HuH-7 (cell line): ENCODE measurements at regions not wholly inside any gene's neighbourhood (a gene's known extent, or its start where the extent isn't known, plus 50 kb on each side); places are given as distances from the start of the nearest gene placed in this dataset.

Experiments used
- DNase-seq: peaks from one replicate; pipeline ENCODE4 v3.0.0; 2011; ENCODE audit warnings: low spot score

DNA sequence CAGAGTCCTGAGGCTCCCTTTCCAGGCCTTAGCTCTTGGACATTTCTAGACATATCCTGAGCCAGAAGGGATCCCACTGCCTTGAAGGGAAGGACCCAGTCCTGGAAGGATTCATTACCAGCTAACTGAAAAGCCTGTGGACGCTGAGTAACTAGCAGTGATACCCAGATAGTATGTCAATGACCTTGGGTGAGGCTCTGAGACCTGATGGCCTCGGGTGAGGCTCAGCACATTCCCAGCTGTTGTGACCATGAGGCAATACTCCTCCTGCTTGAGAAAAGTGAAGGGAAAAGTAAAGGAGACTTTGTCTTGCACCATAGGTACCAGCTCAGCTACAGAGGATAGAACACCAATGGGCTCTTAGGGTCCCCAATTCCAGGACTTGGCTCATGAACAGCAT, 268.1 kb downstream of the DKK2 start:
- DNase-seq = no peak

DNA sequence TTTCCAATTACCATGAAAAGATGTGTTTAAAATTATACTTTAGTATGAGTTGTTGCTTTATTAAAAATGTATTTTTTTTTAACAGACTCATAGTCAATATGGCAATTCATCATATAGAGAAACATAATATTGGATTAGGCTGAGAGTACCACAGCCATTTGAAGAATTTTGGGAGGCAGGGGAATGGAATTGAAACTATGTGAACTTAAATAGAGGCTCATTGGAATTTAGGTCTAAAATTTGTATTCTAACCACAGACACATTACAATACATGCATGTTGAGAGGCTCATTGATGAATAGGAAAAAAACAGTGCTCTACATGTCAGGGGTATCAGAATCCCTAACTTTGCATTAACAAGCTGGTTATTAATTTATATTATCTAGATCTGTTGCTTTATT, 269.6 kb downstream of the DKK2 start:
- no peak for DNase-seq

DNA sequence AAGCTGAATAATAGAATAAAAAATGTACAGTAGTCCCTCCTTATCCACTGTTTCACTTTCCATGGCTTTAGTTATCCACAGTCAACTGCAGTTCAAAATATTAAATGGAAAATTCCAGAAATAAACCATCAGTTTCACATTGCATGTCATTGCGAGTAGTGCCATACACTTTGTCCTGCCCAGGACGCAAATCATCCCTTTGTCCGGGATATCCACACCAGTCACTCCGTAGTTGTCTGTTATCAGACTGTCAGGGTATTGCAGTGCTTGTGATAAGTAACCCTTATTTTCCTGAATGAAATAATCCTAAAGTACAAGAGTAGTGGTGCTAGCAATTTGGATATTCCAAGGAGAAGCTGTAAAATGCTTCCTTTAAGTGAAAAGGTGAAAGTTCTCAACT, 271.3 kb downstream of the DKK2 start:
- no peak for DNase-seq

DNA sequence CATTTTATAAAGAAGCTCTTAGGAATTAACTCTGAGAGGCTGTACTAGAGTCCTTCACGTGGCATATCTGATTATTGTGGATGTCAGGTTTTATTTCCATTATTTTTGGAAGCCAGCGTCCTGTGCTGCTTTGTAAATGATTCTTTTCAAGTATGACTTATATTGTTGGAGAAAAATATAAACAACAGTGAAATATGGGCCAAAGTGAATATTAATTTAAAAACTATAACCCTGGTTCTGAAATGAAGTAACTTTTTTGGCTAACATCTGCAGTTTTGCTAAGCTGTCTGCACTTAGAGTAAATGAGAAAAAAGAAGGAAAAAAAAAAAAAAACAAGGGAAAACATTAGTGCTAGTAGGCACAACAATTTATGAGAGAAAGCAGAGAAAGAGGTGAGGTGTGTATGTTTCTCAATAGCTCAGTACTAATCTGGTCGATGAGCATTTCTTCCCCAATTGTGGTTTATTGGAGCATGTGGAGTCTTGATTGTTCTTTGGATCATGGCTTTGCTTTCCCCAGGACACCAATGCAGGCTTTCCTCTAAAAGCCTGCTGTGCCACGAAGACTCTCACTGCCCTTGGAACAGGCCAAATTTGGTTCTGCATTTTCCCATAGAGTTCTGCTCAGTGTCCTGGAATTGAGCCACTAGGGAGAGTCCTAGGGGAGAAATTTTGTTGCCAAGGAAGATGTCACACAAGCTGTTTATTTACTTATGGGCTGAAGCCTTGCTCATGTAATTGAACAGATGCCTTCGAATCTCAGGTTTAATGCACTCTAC, 273.3 kb downstream of the DKK2 start:
- DNase-seq = no peak

DNA sequence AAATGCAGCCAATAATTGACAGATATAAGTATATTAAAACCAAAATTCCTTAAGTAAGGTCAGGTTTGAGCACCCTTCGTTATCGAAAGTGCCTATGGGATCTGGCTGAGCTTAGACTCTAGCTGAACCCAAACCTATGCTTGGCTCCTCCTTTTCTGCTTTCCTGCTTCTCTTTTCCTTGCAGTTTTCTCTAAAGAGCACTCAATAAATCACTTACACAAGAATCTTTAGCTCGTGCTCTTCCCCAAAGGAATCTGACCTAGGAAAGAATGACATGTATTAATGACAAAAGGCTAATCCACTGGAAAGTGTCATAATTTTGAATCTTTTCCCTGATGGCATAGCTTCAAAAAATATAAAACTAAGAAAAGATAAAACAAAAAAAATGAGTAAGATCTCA, 282.7 kb downstream of the DKK2 start:
- DNase-seq = no peak

DNA sequence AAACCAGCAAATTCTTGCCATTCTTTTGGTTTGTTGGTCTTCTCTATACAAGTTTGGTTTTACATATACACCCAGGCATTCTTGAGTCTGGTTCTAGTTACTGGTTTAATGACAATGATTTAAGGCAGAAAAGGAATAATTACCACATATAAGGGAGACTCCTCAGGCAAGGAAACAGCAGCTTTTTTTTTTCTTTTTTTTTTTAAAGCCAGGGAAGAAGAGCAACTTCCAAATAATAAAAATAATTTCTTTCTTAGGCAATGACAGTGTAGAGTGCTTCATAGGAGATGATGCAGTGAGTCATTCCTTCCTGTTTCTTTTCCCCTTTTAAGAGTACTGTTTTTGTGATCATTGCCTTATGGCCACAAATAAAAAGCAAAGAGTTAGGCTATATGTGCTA, 289.7 kb downstream of the DKK2 start:
- no peak for DNase-seq

DNA sequence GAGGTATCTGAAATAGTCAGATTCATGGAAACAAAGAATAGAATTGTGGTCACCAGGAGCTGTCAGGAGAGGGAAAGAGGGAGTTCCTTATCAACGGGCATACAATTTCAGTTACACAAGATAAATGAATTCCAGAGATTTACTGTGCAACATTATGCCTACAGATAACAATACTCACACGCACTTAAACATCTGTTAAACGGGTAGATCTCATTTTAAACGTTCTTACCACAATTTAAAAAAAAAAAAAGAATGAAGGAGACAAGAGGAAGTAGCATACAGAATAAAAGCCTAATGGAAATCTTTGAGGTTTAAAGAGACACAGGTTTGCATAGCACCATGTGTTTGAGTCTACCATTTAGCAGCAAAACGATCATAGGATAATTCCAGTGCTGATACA, 298.0 kb downstream of the DKK2 start:
- no peak for DNase-seq

DNA sequence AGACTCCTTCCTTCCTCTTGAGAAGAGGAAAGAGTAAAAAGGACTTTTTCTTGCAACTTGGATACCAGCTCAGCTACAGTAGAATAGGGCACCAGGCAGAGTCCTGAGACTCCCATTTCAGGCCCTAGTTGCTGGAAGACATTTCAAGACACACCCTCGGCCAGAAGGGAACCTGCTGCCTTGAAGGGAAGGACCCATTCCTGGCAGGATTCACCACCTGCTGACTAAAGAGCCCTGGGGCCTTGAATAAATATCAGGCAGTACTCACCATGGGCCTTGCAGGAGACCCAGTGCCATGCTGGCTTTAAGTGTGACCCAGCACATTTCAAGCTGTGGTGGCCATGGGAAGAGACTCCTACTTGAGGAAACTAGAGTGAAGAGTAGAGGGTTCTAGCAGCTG, 317.6 kb downstream of the DKK2 start:
- no peak for DNase-seq

DNA sequence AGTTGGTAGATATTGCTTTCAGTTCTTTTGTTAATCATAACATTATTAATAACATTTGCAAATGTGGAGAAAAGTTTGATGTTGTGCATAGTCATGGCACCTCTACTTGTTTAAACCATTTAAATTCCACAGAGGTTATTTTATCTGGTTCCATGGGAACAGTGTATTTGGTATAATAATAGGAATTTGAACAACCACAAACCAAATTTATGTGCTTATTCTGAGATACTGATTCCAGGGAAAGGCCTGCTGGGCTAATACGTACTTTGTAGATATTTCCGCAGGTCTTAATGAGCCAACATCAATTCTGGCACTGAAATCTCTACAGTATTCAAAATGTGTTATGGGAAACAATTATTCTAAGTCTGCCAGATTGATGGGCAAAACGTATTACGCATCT, 319.0 kb downstream of the DKK2 start:
- no peak for DNase-seq

DNA sequence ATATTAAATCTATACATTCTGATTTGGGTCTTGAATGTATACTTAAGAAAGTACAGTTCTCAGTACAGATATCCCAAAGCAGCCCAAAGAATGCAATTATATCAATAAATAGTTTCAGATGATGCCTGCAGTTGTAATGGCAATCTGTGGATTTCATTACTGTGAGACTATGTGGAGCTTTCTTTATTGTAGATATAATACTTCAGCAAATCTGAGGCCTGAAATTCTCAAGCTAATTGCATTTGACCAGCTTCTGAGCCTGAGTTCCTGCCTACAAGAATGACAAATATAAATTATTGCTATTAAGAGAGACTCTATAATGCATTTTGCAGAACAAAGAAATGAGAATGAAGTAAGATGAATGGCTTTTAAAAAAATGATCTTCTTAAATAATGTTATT, 320.3 kb downstream of the DKK2 start:
- DNase-seq = no peak

DNA sequence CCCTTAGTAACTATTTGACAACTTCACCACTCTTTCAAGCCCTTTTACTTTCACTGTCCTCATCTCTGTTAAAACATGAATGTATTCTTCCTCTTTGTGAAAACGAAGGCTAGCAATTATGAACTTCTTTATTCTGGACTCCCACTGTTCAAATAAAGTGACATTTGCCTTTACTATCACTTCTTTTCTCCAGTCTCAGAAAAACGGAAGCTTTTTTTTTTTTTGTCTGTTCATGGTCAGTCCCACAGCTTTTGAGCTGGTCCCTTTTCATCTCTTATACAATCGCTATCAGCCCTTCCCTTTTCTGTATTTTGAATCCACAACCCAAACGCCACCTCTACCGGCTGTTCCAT, 327.7 kb downstream of the DKK2 start:
- no peak for DNase-seq

DNA sequence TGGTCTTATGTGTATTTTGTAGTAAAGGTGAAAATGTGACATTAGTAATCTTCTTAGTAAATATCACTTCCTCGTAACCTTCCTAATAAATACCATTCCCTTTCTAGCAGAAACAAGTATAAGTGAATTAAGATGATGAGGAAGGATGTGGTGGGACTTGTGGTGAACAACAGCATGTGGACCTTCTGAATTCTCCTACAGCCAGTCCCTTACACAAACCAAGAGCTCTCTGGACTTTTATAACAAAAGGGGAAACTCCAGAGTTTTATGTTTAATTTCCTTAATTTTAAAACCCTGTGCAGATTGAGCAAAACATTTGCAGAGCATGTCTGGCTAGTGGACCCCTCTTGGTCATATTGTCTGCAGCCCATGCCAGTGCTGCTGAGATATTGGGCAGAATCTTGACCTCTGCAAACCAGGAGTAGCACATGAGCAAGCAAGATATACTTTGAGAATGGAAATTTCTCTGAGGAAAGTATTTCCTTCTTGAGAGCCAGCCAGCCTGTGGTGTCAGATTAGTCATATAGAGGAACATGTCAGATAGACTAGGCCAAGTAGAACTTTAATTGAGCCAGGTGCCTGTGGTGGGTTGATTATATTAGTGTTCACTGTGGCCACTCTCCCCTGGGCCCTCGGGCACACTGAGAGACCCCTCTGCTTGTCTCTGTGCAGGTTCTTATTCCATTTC, 328.2 kb downstream of the DKK2 start:
- DNase-seq = no peak

DNA sequence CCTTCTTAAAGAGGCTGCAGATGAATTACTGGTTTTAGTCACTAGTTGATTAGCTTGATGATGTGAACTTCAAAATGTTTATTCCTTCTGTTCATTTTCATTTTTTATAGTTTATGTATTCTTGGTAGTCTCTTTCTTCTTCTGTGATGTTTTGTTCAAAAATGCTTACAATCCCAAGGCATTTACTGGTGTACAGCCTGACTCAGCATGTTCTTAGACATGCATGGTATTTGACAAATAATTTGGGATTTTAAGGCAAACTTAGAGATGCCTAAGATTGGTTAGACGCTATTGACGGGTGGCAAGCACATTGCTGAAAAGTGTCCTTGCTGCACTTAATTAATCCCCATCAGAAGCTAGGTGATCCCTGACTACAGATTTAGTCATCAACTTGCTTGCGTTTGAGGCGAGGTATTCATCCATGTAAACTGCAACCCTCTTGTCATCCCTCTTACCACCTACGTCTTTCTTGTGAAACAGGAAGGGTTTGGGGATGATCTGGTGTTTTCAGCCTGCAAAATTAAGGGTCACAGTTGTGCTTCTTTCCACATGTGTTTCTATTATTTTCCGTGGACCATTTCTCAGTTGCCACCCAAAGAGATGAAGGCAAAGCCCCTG, 331.8 kb downstream of the DKK2 start:
- DNase-seq = no peak

DNA sequence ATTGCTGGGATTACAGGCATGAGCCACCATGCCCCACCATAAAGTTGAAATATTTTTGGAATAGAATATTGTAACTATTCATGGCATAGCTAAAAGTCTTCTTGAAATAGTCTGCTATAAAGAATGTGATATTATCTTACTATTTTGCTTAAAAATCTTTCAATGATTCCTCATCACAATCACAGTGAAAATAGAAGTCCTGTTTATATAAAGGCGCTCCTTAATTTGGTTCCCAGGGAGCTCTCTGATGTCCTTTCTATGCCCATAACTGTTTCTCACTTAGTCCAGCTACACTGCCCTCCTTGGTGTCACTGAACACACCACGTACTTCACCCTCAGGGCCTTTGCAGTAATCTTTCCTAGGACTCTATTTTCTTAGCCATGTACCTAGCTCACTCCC, 331.7 kb upstream of the GIMD1 start:
- DNase-seq = no peak

DNA sequence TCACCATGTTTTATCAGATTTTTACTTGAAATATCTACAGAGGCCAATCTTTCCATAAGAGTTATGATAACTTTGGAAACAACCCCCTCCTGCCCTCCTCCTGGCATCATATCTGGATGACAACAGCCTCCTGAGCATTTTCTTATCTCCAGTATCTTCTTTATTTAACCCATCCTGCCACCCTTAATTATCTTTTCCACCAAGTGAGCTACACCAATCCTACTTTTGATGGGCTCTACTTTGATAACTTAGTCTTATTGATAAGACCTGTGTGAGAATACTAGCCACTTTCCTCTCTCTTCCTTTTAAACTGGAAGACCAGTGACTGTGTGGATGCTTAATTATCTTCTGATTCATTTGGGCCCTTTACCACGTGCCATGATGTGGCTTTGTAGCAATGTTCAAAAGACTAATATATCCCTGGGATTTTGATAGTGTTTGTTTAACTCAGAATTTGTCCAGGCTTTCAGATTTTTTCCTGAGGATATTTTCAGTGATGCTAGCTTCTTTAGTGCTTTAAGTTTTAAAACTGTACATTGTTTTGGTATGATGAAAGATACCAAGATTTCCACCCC, 330.1 kb upstream of the GIMD1 start:
- DNase-seq = no peak

DNA sequence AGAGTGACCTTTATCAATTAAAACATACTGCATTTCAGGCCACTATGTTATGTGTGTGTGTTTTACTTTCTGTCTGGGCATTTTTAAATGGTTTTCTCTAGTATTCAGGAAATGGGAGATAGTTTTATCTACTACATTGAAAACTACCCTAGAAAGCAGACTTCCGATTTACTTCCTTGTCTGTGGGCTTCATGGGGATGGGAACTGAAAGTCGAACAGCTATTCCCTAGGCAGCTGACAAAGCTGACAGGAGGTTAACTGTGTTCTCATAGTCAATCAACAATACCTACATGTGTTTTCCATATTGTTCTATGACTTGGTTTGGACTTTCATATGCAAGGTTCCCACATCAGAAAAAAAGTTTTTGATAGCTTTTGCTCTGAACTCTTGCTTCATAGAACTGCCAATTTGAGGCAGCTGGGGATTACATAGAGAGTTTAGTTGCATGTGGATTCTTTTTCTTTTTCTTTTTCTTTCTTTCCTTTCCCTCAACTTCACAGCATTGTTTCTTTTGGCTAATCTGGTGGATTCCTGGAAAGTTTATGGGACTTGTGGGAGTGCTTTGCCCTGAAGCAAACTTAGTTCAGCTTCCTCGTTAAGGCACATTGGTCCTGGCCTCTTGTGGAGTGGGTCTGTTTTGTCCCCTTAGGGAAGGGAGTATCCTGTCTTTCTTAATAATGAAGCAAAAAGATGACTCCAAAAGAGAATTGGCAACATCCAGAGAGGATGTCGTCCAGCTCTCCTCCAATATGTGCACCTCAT, 327.1 kb upstream of the GIMD1 start:
- DNase-seq = no peak

DNA sequence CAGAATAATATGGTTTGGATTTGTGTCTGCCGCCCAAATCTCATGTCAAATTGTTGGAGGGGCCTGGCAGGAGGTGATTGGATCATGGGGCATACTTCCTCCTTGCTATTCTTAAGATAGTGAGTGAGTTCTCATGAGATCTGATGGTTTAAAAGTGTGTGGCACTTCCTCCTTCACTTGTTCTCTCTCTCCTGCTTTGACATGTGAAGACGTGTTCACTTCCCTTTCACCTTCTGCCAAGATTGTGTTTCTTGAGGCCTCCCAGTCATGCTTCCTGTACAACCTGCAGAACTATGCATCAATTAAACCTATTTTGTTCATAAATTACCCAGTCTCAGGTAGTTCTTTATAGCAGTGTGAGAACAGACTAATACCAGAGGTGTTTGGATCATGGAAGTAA, 325.7 kb upstream of the GIMD1 start:
- DNase-seq = no peak

DNA sequence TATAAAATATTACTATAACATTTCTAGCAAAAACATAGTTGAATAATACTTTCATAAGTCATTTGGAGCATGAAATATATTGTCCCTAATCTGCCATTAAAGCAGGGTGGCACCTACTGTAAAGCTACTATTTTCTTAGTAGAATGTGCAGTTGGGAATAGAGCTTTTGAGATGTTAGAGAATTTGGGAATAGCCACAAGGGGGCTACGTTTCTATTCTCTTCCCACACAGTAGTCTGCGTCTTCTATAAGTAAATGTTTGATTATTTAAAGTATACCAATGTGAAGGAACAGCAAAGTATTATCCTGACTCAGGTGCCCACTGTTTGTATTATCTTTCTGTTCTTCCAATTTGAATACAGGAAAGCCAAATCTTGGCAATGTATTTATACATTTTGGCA, 323.2 kb upstream of the GIMD1 start:
- DNase-seq = no peak

DNA sequence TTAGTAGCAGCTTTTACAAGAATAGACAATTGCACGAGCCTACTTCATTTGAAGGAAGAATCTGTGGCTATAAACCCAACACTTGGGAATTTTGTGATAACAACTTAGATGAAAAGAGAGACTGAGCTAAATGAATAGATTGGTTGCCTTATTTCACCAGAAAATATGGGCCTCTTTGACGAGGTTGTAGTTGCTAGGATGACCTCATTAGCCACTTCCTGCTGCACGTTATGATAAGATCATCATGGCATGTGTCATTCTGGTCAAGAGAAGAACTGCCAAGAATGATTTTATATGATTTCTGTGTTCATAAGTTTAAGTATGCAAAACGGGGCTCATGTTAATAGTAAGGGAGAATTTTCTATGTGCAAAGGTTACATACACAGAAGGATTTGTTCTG, 321.9 kb upstream of the GIMD1 start:
- DNase-seq = no peak

DNA sequence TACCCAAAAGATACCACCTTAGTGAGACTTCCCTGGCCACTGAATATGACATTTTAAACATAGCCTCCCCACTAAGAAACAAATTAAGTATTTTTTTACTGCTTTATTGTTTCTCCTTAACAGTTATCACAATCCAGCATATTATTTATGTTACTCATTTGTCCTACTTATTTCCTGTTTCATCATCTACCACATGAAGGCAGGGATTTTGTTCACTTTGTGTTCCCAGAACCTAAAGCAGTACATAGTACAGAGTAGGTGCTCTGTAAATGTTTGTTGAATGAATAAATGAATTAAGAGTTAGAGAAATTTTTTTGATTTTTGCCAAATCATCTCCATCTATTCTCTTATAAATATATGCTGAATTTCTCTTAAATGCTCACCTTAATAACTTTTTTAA, 318.4 kb upstream of the GIMD1 start:
- no peak for DNase-seq

DNA sequence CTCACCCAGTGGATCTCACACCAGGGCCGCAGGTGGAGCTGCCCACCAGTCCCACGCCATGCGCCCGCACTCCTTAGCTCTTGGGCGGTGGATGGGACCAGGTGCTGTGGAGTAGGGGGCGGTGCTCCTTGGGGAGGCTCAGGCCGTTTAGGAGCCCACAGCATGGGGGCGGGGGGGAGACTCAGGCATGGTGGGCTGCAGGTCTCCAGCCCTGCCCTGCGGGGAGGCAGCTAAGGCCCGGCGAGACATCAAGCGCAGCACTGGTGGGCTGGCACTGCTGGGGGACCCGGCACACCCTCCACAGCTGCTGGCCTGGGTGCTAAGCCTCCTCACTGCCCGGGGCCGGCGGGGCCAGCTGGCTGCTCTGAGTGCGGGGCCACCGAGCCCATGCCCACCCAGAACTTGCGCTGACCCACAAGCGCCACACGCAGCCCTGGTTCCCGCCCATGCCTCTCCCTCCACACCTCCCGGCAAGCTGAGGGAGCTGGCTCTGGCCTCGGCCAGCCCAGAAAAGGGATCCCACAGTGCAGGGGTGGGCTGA, 312.9 kb upstream of the GIMD1 start:
- no peak for DNase-seq

DNA sequence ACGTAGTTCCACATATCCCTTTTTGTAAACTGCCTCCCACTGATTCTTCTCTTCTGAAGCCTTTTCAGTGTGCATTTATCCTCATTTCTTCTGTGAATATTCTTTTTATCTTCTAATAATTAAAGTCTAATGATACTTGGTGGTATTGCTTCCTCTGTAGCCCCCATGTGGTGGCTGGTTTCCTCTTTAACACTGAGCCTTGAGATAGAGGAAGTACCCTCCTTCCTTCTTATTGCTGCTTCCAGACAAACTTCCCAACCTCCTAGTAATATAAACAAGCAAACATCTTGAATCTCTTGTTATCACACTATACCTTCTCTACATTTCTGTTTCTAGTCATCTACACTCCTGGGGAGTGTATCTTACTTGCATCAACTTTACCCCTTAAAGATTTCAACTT, 310.5 kb upstream of the GIMD1 start:
- no peak for DNase-seq
